Ascending aorta (tissue), 2 donors: ENCODE measurements at regions not wholly inside any gene's neighbourhood (a gene's known extent, or its start where the extent isn't known, plus 50 kb on each side); places are given as distances from the start of the nearest gene placed in this dataset.

Source experiments
- DNase-seq, 2 donors: peaks; one replicate each; pipeline ENCODE4 v3.0.0-alpha.2; 2019; ENCODE audit warnings: low spot score in 2 of 2
- H3K27ac ChIP-seq, 2 donors: fragments of 200-600 bp; sonication (generic); one replicate each; pipeline ENCODE4 v1.5.1; 2016 to 2017; ENCODE audit warnings: mild to moderate bottlenecking in 1 of 2
- H3K27me3 ChIP-seq: fragments of 200-600 bp; sonication (generic); one replicate; pipeline ENCODE4 v1.5.1; 2017
- H3K36me3 ChIP-seq, 2 donors: fragments of 200-600 bp; sonication (generic); one replicate each; pipeline ENCODE4 v1.5.1; 2016
- H3K4me1 ChIP-seq, 2 donors: fragments of 200-600 bp; sonication (generic); one replicate each; pipeline ENCODE4 v1.5.1; 2016 to 2017; ENCODE audit warnings: mild to moderate bottlenecking in 1 of 2
- H3K4me3 ChIP-seq, 2 donors: fragments of 200-600 bp; sonication (generic); one replicate each; pipeline ENCODE4 v1.5.1; 2016 to 2017; ENCODE audit warnings: mild to moderate bottlenecking in 1 of 2
- H3K9me3 ChIP-seq, 2 donors: fragments of 200-600 bp; sonication (generic); one replicate each; pipeline ENCODE4 v1.5.1; 2016
- CTCF ChIP-seq, 3 experiments: fragments of 200-600 bp in 2 of 3; fragments of 450-650 bp in 1 of 3; sonication (generic) in 2 of 3; IDR thresholded peaks; one replicate each; pipeline ENCODE4 v1.5.1; 2016 to 2019; ENCODE audit warnings: antibody characterized with exemption in 3 of 3, mild to moderate bottlenecking in 1 of 3, moderate library complexity in 1 of 3
- intact Hi-C: fragments of 100-400 bp; cut with DNase I; formaldehyde crosslinking; loops from one replicate; pipeline ENCODE4 v1.15.1; 2023

GRCh38 chr11:109973486-109973885, 119.7 kb upstream of the ZC3H12C start:
- Histone ChIP-seq H3K27me3 (no peaks in the 10 kb centered on the region), H3K4me1 (peaks cover 0 to 9% of the 10 kb centered on the region in 2 donors), H3K9me3 (no peaks in the 10 kb centered on the region), H3K4me3 (no peak overlapping the region), H3K36me3 (no peaks in the 10 kb centered on the region), H3K27ac (no peak overlapping the region)
- intact Hi-C loops = no loop called here
- no peak for DNase-seq
- TF ChIP-seq CTCF (IDR thresholded peaks at IDR 0.05) = no peak

GRCh38 chr11:109974523-109974922, 118.7 kb upstream of the ZC3H12C start:
- no peaks in the 10 kb centered on the region for H3K36me3 ChIP-seq
- H3K9me3 ChIP-seq = no peaks in the 10 kb centered on the region
- peaks cover 0 to 9% of the 10 kb centered on the region in 2 donors for H3K4me1 ChIP-seq
- no peaks in the 10 kb centered on the region for H3K27me3 ChIP-seq
- TF ChIP-seq CTCF (IDR thresholded peaks at IDR 0.05) = no peak
- H3K4me3 ChIP-seq = no peak overlapping the region
- intact Hi-C loops = no loop called here
- H3K27ac ChIP-seq = no peak overlapping the region
- DNase-seq = no peak

GRCh38 chr11:109978895-109979294, 114.3 kb upstream of the ZC3H12C start:
- Histone ChIP-seq H3K4me1 (no peaks in the 10 kb centered on the region), H3K36me3 (no peaks in the 10 kb centered on the region), H3K27ac (no peak overlapping the region), H3K4me3 (no peak overlapping the region), H3K27me3 (no peaks in the 10 kb centered on the region), H3K9me3 (no peaks in the 10 kb centered on the region)
- intact Hi-C loops = no loop called here
- DNase-seq = no peak
- TF ChIP-seq CTCF (IDR thresholded peaks at IDR 0.05) = no peak

GRCh38 chr11:109981031-109981636, 112.1 kb upstream of the ZC3H12C start:
- H3K27ac ChIP-seq = no peak overlapping the region
- H3K4me1 ChIP-seq = no peaks in the 10 kb centered on the region
- no peaks in the 10 kb centered on the region for H3K36me3 ChIP-seq
- no peak overlapping the region for H3K4me3 ChIP-seq
- H3K9me3 ChIP-seq = no peaks in the 10 kb centered on the region
- no peak for DNase-seq
- intact Hi-C loops = no loop called here
- no peak for TF ChIP-seq CTCF (IDR thresholded peaks at IDR 0.05)
- no peaks in the 10 kb centered on the region for H3K27me3 ChIP-seq

DNA sequence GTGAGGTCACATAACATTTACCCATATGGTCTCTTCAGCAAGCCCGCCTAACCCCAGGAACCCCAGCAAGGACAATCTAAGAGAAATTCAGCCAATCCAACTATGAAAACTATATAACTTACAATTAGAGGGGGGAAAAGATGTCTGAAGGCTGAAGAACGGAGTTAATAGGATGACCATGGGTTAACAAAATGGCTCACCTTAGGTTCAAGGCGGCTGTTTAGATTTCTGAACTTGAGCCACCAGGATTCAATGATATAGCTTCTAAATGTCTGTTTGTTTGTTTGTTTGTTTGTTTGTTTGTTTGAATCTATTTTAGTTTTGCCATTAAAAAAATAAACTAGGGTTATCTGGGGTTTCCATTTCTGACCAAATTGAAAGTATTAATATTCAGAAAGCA, 109.8 kb upstream of the ZC3H12C start:
- H3K9me3 ChIP-seq = no peaks in the 10 kb centered on the region
- no peaks in the 10 kb centered on the region for H3K36me3 ChIP-seq
- intact Hi-C loops = no loop called here
- TF ChIP-seq CTCF (IDR thresholded peaks at IDR 0.05) = no peak
- H3K4me3 ChIP-seq = no peak overlapping the region
- H3K27me3 ChIP-seq = no peaks in the 10 kb centered on the region
- H3K4me1 ChIP-seq = no peaks in the 10 kb centered on the region
- DNase-seq = no peak
- H3K27ac ChIP-seq = no peak overlapping the region
